Prostate gland (tissue), 2 donors: ENCODE measurements at regions not wholly inside any gene's neighbourhood (a gene's known extent, or its start where the extent isn't known, plus 50 kb on each side); places are given as distances from the start of the nearest gene placed in this dataset.

Experiments used
- CTCF ChIP-seq, 4 experiments: fragments of 200-600 bp in 2 of 4; fragments of 450-650 bp in 2 of 4; sonication (generic) in 2 of 4; IDR thresholded peaks; 1 replicate in 3 of 4; 2 replicates in 1 of 4; pipeline ENCODE4 v1.5.1; 2016 to 2019; ENCODE audit warnings: antibody characterized with exemption in 4 of 4, mild to moderate bottlenecking in 2 of 4, moderate library complexity in 2 of 4
- POLR2A ChIP-seq: fragments of 450-650 bp; IDR thresholded peaks from one replicate; pipeline ENCODE4 v1.6.1; 2016; ENCODE audit warnings: antibody characterized with exemption, mild to moderate bottlenecking
- POLR2AphosphoS5 ChIP-seq: sonication (generic); formaldehyde crosslinking; IDR thresholded peaks from one replicate; pipeline ENCODE4 v1.6.1; 2017; ENCODE audit warnings: antibody characterized with exemption

- TF ChIP-seq CTCF (IDR thresholded peaks at IDR 0.05) = no peak
- no peak for TF ChIP-seq POLR2A
- TF ChIP-seq POLR2AphosphoS5 = no peak
Measured at GRCh38 chr7:115558161-115558560, 472.4 kb downstream of the TFEC start.
